ENCODE measurements at regions not wholly inside any gene's neighbourhood (a gene's known extent, or its start where the extent isn't known, plus 50 kb on each side); places are given as distances from the start of the nearest gene placed in this dataset.
"Not testable (repeated sequence)": the region's sequence is repeated elsewhere in the genome, so short reads cannot be mapped to it uniquely, and the experiment has no call there.

DNA sequence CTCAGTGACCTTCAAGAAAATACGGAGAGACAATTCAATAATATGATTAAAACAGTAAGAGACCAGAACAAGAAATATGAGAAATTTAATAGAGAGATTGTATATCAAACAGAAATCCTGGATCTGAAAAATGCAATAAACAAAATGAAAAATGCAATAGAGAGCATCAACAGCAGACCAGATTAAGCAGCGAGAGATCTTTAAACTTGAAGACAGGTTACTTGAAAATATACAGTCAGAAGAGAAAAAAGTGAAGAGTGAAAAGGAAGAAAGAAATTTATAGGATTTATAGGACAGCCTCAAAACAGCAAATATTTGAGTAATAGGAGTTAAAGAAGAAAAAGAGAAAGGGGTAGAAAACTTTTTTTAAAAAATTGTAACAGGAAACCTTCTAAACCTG is 813.9 kb upstream of the GRM7 start:
- DNase-seq: no peak

DNA sequence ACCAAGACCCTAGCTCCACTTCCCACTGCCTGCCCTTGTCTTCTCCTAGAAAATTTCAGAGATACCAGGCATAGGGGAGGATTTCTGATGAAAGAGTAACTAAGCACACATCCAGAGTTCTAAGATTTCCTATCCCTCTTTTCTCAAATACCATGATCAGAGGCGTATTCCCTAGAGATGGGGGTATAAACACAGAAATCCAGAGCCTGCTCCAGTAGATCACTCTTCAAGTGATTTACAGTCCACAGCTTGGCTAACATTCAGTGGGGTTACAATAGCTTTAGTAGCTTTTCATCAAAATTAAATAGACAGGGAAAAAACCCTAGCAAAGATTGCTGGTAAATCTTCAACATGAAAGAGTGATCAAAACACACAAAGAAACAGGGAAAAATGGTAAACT is 800.7 kb upstream of the GRM7 start:
- no peak for DNase-seq

DNA sequence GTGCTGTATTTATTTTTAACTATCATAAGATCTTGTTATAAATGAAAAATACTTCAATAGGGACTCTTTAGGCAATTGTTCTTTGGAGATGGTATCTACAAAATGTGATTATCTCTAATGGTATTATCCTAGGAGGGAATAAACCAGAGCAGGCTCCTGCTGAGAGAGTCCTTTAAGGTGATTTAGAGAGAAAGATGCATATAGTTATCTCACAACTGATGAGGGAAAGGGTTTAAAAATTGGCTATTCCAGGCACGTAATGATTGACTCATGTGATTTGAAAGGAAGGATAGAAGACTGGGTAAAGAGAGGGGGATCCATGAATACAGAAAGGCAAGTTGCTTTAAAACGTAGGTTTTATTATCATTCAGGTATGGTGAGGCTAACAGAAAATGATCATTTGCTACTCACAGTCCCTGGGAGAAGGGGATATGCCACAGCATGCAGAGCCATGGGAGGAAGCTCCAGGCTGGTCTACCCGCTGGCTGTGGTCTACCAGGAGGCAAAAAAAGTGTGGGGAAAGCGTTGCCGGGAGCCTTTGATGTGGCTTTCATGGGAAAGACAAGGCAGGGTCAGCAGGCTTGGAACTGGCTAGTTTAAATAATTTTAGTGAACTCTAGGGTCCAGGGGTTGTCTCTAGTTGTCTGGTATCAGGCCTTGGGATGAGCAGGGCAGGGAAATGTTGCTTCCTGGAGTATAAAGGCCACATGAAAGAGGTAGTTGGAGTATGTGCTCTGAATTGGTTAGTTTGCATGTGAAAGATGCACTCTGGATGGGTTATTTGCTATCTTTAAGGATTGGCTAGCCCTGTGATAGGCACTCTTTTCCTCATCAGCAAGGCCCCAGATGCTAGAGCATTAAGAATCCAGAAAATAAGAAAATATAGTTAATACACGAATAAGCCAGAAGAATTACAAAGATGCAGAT is 798.4 kb upstream of the GRM7 start:
- no peak for DNase-seq

DNA sequence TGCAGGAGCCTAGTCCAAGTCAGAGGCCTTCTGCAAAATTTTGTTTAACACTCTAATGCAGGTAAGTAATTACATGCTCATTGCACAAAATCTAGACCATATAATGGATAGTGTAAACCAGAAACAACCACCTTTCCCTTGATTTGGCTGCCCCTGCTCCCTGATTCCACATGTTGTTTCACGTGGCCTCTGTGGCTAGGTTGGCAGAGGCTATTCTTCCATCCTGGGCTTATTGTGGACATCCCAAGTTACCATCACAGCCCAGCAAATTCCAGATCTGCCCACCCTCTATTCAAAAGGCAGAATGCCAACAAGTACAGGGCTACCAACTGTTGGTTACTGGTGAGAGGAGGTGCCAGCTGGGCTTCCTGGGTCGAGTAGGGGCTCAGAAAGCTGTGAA is 794.5 kb upstream of the GRM7 start:
- no peak for DNase-seq

DNA sequence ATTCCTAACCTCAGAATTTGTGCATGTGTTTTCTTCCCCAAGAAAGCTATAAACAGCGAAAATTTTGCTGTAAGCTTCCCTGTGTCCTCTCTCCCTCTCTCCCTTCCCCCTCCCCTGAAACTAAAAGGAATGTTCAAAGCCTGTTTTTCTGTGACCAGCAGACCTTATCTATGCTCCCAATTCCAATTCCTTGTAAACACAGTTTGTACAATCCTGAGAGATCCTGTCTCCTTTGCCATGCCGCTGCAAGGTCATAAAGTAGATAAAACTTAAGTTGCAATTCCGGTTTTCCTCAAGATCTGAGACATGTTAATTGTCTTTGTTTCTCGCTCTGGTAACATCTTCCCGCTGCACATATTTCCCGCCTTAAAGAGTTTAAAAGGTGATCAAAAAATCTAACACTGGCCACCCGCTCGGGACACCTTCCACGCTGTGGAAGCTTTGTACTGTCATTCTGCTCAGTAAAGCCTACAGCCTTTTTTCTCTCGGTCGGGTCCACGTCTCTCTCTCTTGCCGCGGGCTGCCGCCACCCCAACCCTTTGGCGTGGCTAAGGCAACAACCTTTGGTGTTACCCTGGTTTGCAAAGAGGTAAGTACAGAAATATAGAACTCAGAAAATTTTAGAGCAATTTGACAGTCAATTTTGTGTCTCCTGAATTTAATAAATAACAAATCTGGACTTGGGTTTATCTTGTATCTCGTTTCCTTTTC is 793.9 kb upstream of the GRM7 start:
- not testable (repeated sequence) for DNase-seq

DNA sequence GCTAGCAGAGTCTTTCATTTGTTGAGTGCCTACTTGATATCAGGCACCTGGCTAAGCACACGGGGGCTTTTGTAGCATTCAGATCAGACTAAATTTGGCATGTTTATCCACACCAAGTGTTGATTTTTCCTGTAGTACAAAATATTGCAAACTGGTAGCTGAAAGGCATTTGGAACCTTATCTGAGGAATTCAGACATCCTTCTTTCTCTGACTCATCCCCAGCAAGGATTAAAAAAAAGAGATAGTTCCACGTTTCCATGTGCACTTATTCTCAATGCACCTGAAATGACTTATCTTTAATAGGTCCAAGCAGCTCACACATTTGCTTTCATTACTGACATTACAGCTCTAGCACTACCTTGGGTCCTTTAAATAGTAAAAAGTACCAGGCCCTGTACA is 786.0 kb upstream of the GRM7 start:
- DNase-seq: no peak

DNA sequence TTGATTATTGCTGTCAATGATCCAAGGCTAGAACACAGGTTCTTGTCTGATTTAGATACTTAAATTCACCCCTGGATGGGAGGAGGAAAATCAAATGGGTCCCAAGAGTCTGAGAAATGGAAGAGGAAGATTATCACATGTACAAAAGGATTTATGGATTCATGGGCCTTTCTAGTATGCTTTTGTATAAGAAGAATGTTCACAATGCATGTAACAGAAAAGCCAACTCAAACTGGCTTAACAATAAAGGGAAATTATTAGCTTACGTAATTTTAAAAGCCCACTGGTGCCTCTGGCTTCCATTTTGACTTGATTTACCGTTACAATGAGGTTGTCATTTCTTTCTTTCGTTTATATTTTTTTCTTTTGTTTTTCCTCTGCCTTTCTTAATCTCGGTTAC is 782.5 kb upstream of the GRM7 start:
- DNase-seq: no peak

DNA sequence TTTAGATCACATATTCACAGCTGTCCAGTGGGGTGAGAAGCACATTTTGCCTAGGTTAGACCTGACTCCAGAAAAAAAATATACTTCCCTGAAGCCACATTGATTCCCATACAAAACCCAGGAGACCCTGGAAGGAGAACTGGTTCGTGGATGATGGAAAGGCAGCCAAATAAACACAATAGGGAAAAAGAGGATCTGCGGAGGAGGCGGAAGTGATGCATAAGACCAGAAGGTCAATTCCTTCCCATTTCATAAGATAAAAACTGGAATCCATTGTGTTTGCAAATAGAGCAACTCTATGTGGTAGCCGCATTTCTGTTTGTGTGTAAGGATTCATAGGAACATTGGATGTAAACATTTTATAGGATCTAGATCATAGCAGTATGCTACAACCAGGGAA is 781.9 kb upstream of the GRM7 start:
- DNase-seq: no peak

DNA sequence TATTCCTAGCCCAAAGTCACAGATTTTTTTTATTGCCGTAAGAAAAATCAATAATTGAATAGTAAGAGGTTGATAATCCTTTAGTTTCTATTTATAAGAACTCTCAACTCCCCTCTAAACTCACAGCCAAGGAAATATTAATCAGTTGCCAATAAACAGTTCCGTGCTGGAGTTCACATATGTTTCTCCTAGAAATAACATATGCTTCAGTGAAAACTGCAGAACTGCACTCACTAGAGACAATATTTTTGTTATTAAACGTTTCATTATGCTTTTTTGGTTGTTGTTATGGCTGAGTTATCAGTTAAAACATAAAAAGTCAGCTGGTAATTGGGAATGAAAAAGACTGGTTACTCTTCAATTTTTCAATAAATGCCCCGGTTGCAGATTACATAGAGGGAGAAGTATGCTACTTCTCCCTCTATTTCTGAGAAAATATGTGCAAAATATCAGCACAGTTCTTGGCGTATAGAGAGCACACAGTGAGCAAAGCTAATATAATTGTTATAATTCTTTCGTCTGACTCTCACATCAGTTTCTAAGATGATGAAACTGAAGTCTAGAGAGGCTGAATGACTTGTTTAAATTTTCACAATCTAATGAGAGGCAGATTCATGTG is 781.2 kb upstream of the GRM7 start:
- DNase-seq: no peak

DNA sequence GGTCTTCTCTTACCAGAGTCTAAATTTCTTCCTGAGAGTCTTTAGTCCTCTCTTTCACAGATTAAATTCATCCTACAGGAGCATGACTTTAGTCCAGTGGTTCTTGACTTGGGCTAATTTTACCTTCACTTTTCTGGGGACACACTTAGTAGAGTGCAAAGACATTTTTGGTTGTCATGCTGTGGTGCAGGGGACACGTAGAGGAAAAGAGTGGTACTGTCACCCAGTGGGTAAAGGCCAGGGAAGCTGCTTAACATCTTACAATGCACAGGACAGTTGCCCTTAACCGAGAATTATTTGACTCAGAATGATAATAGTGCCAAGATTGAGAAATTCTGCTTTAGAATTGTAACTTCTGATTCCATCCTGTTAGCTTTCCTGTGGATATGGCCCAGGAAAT is 772.5 kb upstream of the GRM7 start:
- DNase-seq: no peak

DNA sequence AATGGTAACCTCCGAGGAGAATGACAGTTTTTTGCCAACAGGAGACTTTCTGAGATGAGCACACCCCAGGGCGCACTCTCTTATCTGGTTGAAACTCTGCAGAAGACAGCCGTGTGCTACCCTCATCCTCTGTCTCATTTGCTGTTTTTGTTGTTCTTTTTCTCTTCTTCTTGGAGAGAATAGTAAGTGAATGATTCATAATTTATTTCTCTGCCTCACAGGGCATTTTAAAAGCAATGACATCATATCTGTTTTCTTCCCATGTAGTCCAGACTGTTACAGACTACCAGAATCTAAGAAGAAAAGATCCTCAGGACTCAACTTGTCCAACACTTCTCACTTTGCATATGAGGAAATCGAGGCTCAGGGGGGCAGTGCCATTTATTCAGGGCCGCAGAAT is 771.1 kb upstream of the GRM7 start:
- no peak for DNase-seq

DNA sequence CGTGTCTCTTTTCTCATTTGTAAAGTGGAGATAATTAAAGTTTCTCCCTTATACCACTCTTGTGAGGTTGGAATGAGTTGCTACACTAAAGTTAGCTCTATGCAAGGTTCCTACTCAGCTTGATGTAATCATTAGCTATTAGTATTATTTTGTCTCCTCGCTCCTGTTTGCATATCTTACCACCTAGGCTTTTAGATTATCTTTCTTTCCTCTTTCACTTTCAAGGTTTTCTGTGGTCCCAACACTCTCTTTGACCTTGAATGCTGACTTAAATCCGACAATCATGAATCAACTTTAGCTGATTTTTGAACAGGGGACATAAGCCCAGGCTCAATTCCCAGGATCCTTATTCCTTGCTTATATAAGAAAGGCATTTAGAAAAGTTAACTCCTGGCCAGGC is 769.7 kb upstream of the GRM7 start:
- DNase-seq: no peak

DNA sequence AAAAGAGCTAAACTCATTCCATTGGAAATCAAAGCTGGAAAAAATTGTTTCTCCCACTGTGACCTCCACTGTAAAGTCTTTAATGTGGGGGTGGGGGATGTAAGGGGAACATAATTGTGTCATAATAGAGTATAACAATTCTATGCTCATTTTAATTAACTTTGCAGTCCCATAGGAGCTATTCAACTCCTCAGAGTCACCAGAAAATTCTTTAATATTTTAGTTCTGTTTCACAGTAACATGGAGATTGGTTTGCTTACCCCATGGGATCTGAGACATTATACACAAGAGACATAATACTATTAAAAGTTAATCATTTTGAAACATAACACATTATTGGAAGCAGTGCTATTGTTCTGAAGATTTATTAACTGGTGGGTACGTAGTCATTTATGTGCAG is 765.9 kb upstream of the GRM7 start:
- DNase-seq: no peak

DNA sequence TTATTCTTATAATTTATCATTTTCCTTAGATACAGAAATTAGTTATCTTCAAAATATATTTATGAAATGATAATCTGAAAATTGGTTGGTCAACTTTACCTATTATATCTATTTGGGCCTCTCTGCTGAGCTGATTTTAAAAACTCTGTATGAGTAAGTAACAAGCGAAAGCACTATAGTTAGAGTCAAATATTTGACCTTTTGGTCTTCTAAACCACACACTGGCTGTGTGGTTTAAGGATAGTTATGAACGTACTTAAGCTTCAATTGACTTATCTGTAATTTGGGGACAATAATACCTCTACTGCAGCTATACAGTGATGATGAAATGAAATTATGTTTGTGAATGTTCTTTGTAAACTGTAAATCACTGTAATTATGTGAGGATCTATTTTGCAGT is 763.9 kb upstream of the GRM7 start:
- no peak for DNase-seq

DNA sequence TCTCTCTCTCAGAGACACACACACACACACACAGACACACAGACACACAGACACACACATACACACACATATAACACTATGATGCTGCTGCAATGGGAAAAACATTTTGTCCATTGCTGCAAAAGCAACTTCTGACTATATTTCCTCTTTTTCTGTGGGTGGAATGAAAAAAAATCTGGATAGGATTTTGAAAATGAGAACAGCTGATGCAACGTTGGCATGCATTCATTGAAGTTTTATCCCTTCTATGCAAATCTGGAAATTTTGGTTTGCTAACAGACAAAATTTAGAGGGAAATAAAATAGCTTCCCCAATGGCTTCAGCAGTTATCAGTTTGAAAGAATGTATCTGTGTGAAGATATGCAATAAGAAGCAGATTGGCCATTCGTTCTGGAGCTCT is 763.4 kb upstream of the GRM7 start:
- no peak for DNase-seq

DNA sequence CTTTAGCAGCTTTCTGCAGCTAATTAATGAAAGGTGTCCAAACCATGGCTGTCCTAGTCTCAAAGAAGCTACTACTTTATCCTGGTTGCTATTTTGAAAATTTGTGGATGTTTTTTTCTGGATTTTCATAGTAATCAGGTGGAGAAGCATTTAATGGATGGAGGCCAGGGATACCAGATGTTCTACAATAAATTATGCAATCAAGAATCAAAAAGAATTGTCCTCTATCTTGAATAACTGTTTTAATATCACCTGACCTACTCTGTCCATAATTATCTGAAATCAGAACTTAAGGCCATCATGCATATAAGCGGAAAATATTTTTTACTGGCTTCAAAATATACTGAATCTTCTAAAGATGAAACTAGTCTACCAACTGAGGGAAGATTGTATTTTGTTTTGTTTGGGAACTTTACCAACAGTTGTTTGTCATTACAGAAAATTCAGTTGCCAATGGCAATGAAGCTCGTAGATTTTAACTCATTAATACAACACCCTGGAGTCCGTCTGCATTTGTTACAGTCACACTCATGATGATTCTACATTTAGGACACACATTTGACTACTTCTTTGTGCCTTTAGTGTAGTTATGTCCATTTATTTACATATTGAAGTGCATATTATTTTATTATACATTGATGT is 762.3 kb upstream of the GRM7 start:
- no peak for DNase-seq

DNA sequence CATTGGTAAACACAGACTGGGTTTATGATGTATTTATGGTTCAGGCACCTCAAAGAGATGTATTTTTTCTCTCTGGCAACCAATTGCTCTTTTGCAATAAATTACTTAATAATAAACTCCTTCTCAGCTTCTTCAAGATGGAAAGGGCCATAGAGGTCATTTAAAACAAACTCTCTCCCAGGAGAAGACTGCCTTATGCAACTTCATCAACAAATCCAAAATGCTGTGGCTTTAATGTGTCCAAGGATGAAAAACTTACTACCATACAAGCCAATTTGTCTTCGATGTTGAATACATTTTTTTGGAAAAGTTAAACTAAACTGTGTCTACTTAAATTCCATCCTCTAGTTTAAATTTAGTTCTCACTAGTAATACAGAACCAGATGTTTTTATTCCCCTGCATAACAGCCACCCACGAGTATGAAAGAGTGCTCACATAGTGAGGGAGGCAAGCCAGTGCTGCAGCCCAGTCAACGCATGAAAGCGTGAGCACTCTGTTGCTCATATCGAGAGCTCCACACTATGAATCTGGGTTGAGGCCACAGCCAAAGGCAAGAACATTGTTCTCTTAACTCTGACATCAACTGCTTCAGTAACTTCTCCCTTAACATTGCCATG is 761.3 kb upstream of the GRM7 start:
- DNase-seq: no peak

DNA sequence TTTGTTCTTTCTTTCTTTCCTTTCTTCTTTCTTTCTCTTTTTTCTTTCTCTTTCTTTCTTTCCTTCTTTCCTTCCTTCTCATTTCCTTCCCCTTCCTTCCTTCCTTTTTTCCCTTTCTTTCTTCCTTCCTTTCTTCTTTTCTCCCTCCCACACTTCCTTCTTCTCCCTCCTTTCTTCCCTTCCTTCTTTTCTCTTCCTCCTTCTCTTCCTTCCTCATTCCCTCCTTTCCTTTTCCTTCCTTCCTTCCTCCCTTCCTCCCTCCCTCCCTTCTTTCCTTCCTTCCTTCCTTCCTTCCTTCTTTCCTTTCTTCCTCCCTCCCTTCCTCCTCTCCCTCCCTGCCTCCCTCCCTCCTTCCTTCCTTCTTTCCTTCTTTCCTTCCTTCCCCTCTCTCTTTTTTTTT is 755.7 kb upstream of the GRM7 start:
- no peak for DNase-seq

DNA sequence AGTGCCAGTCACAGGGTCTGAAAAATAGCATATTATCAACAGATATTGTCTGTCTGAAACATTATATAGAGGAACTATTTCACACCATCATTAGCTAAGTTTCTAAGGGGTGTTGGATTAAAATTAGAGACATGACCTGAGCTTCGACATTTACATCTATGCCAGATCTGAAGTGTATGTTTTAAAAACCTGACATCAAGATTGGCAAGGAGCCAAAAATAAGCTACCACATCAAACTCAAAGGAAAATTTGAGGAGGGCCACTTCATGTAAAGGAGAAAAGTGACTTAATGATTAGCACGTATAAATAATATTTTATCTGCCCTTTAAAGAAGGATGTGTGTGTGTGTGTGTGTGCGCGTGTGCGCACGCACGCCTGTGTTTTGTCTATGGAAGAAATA is 752.0 kb upstream of the GRM7 start:
- DNase-seq: no peak

DNA sequence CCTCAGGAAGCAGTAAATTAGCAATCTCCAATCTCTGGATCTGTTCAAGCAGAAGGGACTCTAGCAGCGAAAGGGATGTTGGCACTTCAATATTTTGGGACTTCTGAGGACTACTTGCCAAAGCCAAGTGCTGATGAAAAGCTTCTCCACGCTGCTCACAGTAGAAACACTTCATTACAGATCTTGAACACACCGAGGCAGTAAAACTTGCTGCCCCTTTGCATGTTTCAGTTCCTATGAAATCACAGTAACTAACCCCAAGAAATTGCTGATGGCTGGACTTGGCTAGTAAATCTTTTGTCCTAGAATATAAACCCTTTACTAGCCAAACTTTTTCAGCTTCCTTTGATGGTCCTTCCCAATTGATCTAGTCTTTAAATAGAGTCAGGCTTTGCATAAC is 750.5 kb upstream of the GRM7 start:
- no peak for DNase-seq

DNA sequence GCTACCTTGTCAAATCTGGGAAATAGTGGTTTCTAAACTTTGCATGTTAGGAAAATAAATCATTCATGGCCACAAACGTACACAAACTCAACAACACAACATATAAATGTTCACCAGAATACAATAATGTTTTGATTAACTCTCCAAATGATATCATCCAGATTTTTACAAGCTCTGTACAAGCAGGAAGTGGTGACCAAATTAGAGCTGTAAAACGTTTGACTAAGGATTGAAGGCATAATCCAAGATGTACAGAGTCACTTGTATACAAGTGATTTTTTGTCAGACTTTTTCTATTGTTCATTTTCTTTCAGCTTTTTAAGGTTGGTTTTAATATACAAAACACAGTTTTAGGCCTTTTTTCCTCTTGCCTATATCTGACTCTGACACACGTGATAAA is 748.4 kb upstream of the GRM7 start:
- no peak for DNase-seq

DNA sequence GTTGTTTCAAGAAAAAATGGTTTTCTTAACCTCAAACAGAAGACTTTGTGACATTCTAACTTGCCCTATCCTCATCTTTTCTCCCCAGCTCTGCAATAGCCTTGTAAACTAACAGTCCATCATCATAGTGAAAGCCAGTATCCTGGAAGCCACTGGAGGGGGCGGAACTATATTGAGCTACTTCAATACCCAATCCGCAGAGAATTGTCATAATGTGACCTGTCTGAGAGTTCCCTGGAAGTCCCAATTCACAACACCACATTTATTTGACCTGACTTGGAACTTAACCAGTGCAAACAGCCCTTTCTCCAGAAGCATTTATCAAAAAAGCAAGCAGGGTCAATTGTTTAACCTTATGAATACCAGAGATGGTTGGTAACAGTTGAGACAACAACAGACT is 747.6 kb upstream of the GRM7 start:
- no peak for DNase-seq

DNA sequence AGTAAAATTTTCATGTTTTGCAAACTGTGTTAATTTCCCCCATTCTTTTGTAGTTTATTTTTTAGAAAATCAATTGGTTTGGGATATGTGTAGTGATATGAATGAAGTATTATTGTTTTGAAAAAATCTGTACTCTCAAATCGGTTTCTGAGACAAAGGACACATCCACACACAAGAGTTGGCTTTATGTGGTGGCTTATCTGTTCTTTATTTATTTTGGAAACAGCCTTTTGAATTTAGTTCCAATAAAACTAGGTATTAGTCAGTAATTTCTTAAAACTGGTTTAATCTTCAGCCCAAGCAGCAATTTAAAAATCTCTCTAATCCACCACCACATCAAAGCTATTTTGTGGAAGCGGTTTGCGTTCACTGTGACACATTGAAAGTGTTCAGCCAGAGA is 741.5 kb upstream of the GRM7 start:
- DNase-seq: no peak

All from EL (cell line).